ENCODE measurements at regions not wholly inside any gene's neighbourhood (a gene's known extent, or its start where the extent isn't known, plus 50 kb on each side); places are given as distances from the start of the nearest gene placed in this dataset.

DNA sequence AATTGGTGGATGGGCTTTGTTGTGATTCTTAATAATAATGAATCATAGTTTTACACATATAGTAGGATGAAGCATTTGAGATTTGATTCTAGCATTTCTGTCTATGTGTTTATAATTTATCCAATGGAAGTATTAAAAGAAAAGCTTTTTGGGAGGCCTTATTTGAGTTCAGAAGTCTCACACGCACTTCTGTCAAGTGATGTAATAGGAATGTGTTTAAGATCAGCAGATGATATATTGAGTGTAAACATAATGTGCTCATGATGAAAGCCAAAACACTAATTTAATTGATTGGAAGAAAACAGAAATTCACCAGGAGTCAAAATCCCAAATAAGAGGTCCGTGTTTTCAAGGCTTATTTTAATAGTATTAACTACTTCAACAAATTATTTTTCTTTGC is 435.6 kb upstream of the HSF2 start:
- no peak for TF ChIP-seq POLR2AphosphoS5 (IDR thresholded peaks at IDR 0.05)
- no peak for TF ChIP-seq TAF1 (IDR thresholded peaks at IDR 0.05; ENCODE audit: low read depth)
- TF ChIP-seq SMC3 (conservative IDR thresholded peaks at IDR 0.05; ENCODE audit: poor library complexity) = no peak
- TF ChIP-seq CTCF (IDR thresholded peaks at IDR 0.05; ENCODE audit: poor library complexity, severe bottlenecking) = no peak
- no peak for TF ChIP-seq MXI1 (conservative IDR thresholded peaks at IDR 0.05; ENCODE audit: poor library complexity, severe bottlenecking)
- TF ChIP-seq EZH2 (IDR thresholded peaks at IDR 0.05; ENCODE audit: borderline replicate concordance, insufficient read depth, low read length, poor library complexity, severe bottlenecking) = no peak
- no peak for TF ChIP-seq RAD21 (conservative IDR thresholded peaks at IDR 0.05)
- TF ChIP-seq EP300 (conservative IDR thresholded peaks at IDR 0.05; ENCODE audit: poor library complexity, severe bottlenecking) = no peak
- no peak overlapping the region for H3K9ac ChIP-seq (ENCODE audit: low read length)
- H3K27ac ChIP-seq (ENCODE audit: low read length) = no peak overlapping the region
- no peaks in the 10 kb centered on the region for H3F3A ChIP-seq (ENCODE audit: insufficient read depth, low read length, poor library complexity, severe bottlenecking)
- H3K9me3 ChIP-seq (ENCODE audit: low read length) = no peaks in the 10 kb centered on the region
- no peaks in the 10 kb centered on the region for H3K27me3 ChIP-seq (ENCODE audit: insufficient read depth, low read depth, low read length)
- no peaks in the 10 kb centered on the region for H3K79me2 ChIP-seq (replicated peaks; ENCODE audit: insufficient read depth, low read length)
- H4K20me1 ChIP-seq (ENCODE audit: insufficient read depth) = no peaks in the 10 kb centered on the region
- no peak overlapping the region for H3K4me2 ChIP-seq (ENCODE audit: low read length)
- no peaks in the 10 kb centered on the region for H3K36me3 ChIP-seq (ENCODE audit: insufficient read depth, low read length)
- no peak overlapping the region for H2AFZ ChIP-seq (ENCODE audit: low read depth, low read length)
- no peaks in the 10 kb centered on the region for H3K9me2 ChIP-seq (ENCODE audit: insufficient read depth, low read length)
- H3K4me3 ChIP-seq (ENCODE audit: low read length) = no peak overlapping the region

DNA sequence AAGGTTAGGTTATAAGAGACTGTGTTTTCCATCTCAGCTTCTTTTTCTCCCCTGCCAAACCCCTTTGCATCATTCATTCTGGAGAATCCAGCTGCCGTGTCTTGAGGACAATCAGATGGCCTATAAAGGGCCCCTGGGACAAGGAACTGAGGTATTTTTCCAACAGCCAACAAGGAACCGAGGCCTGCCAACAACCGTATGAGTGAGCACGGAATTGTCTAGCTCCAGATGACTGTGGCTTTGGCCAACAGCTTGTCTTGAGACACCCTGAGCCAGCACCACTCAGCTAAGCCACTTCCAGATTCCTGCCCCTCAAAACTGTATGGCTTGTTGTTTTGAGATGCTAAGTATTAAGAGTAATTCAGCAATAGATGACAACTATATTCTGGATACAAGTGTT is 433.7 kb upstream of the HSF2 start:
- Histone ChIP-seq H3F3A (ENCODE audit: insufficient read depth, low read length, poor library complexity, severe bottlenecking) (no peaks in the 10 kb centered on the region), H3K9ac (ENCODE audit: low read length) (no peak overlapping the region), H3K79me2 (replicated peaks; ENCODE audit: insufficient read depth, low read length) (no peaks in the 10 kb centered on the region), H3K4me3 (ENCODE audit: low read length) (no peak overlapping the region), H3K9me2 (ENCODE audit: insufficient read depth, low read length) (no peaks in the 10 kb centered on the region), H4K20me1 (ENCODE audit: insufficient read depth) (no peaks in the 10 kb centered on the region), H3K27ac (ENCODE audit: low read length) (no peak overlapping the region), H3K27me3 (ENCODE audit: insufficient read depth, low read depth, low read length) (no peaks in the 10 kb centered on the region), H3K36me3 (ENCODE audit: insufficient read depth, low read length) (no peaks in the 10 kb centered on the region), H3K4me2 (ENCODE audit: low read length) (no peak overlapping the region), H3K9me3 (ENCODE audit: low read length) (no peaks in the 10 kb centered on the region), H2AFZ (ENCODE audit: low read depth, low read length) (no peak overlapping the region)
- TF ChIP-seq TAF1 (IDR thresholded peaks at IDR 0.05; ENCODE audit: low read depth) (no peak), EP300 (conservative IDR thresholded peaks at IDR 0.05; ENCODE audit: poor library complexity, severe bottlenecking) (no peak), CTCF (IDR thresholded peaks at IDR 0.05; ENCODE audit: poor library complexity, severe bottlenecking) (no peak), RAD21 (conservative IDR thresholded peaks at IDR 0.05) (no peak), MXI1 (conservative IDR thresholded peaks at IDR 0.05; ENCODE audit: poor library complexity, severe bottlenecking) (no peak), POLR2AphosphoS5 (IDR thresholded peaks at IDR 0.05) (no peak), SMC3 (conservative IDR thresholded peaks at IDR 0.05; ENCODE audit: poor library complexity) (no peak), EZH2 (IDR thresholded peaks at IDR 0.05; ENCODE audit: borderline replicate concordance, insufficient read depth, low read length, poor library complexity, severe bottlenecking) (no peak)
- TF ChIP-seq, protein P1, sequence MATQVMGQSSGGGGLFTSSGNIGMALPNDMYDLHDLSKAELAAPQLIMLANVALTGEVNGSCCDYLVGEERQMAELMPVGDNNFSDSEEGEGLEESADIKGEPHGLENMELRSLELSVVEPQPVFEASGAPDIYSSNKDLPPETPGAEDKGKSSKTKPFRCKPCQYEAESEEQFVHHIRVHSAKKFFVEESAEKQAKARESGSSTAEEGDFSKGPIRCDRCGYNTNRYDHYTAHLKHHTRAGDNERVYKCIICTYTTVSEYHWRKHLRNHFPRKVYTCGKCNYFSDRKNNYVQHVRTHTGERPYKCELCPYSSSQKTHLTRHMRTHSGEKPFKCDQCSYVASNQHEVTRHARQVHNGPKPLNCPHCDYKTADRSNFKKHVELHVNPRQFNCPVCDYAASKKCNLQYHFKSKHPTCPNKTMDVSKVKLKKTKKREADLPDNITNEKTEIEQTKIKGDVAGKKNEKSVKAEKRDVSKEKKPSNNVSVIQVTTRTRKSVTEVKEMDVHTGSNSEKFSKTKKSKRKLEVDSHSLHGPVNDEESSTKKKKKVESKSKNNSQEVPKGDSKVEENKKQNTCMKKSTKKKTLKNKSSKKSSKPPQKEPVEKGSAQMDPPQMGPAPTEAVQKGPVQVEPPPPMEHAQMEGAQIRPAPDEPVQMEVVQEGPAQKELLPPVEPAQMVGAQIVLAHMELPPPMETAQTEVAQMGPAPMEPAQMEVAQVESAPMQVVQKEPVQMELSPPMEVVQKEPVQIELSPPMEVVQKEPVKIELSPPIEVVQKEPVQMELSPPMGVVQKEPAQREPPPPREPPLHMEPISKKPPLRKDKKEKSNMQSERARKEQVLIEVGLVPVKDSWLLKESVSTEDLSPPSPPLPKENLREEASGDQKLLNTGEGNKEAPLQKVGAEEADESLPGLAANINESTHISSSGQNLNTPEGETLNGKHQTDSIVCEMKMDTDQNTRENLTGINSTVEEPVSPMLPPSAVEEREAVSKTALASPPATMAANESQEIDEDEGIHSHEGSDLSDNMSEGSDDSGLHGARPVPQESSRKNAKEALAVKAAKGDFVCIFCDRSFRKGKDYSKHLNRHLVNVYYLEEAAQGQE (IDR thresholded peaks at IDR 0.05; ENCODE audit: borderline replicate concordance) = no peak
